ENCODE measurements at regions not wholly inside any gene's neighbourhood (a gene's known extent, or its start where the extent isn't known, plus 50 kb on each side); places are given as distances from the start of the nearest gene placed in this dataset.

DNA sequence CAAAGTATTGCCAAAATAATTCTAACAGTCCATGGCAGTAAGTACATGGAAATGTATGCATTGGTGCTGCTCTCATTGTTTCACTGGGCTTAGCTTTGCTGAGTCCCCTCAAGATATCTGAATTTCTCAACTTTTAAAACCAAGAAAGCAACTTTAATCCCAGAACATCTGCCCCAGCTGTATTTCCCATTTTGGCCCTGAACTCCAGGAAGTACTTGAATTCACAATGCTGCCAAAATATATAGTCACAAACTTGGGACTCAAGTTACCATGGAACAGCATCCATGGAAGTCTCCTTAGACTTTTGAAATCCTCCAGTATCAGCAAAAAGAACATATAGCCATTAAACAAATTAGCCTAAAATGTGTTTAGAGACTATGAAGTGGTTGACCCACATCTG is 78.5 kb upstream of the FLRT2 start:
- DNase-seq: no peak

DNA sequence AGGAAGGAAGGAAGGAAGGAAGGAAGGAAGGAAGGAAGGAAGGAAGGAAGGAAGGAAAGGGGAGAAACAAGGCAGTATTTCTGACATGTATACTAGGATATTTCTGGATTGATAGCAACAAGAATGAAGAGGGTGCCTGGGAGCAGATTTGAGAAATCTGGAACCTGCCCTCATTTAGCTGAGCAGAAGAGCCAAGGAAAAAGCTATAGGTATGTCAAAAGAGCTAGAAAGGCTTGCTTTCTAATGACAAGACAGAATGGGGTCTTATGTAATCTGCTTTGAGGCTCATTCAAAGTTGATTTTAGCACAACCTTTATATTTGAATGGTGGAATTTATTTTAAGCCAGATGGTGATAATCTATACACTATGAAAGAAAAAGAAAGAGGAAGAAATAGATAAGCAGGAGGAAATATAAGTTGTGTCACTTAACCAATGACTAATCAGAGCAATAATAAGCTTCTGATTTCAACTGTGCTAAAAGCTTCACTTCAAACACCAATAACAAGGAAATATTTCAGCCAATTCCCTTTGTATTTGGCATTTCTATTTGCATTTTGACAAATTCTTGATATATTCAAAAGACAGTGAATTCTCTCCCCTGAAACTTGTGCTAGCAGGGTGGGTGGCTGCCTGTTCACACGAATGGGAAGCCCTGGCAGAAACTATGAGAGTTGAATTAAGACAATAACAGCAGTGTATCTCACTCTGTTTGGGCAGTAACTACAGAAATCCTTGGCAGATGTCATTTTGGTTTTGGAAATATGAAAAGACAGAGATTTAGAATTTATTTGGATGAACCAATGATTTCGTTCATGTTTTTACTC is 76.3 kb upstream of the FLRT2 start:
- DNase-seq: no peak

DNA sequence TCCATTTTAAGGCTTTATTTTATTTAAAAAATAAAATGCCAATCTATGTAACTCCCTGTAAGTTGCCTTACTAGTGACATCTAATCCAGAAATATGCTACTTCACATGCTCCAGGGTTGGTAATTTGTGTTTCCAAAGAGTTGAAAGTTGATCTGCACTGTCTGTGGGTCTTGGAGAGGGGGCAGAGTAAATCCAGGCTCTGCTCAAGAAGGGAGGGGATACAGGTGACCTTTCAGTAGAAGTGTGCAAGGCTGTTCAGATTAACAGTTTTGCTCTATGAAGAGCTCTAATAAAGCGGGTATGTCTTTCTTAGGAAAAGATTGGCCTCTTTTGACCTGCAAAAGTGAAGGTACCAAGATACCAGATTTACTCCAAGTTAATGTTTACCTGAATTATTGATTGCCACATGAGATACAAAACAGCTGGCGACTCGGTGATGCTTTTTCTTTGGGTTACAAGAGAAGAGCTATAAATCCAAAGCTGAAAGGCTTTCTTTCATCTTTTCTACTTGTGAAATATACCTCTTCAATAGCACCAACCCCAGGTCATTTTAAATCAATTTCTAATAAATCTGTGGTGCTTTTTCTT is 75.6 kb upstream of the FLRT2 start:
- no peak for DNase-seq

GRCh38 chr14:85459361-85460000 is 70.5 kb upstream of the FLRT2 start:
- DNase-seq: no peak

GRCh38 chr14:85461432-85462133 is 68.4 kb upstream of the FLRT2 start:
- no peak for DNase-seq

GRCh38 chr14:85463512-85463911 is 66.4 kb upstream of the FLRT2 start:
- DNase-seq: no peak

- DNase-seq: no peak
Measured at GRCh38 chr14:85464135-85464895, 65.6 kb upstream of the FLRT2 start.

GRCh38 chr14:85466678-85467077 is 63.3 kb upstream of the FLRT2 start:
- no peak for DNase-seq

DNA sequence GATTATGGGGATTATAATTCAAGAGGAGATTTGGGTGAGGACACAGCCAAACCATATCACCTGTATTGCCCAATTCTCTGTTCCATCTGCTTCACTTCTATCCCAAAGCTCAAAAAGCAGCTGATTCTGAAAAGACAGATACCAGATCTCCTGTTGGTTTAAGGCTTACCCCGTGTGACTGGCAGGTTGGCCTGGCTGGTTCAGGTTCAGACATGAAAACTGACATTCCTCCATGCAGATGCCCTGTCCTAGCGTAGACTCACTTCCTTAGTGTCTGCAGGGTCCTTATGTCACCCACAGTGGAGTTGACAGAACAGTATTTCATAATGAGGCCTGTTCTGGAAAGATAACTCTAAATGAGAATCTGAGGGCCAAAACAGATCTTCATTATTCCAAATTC is 61.1 kb upstream of the FLRT2 start:
- DNase-seq: no peak

- DNase-seq: no peak
Measured at GRCh38 chr14:85471156-85471555, 58.8 kb upstream of the FLRT2 start.

DNA sequence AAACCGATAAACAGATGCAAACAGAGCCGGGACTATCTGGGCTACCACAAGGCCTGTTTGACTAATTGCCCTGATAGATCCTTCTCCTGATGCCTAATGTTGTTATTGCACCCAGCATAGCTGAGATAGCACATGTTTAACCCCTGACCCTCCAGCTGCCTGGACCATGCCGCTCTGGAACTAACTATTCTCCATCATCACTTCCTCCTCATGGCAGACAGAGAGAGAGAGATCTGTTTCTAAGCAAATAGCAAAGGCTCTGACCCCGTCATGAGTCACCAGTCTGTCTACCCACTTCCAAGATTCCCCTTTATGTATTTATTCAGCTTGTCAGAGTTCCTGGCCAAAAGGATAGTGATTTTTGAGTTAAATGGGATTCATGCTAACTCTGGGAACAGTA is 58.2 kb upstream of the FLRT2 start:
- DNase-seq: no peak

DNA sequence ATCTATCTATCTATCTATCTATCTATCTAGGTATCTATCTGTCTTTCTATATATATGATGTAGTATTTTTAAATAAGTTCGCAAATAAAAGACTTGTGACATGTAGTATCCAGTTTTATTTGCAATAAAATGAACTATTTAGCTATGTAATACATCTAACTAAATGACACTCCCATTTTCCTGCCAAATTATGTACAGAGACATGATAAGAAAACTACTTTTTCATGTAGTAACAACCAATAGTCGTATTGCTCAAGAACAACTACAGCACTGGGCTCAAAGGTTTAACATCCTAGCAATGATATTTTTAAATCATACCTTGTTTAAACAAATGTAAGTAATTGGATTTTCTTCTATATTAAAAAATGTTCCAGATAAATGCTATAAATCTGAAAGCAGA is 55.5 kb upstream of the FLRT2 start:
- DNase-seq: no peak

- no peak for DNase-seq
Measured at GRCh38 chr14:85475113-85475512, 54.8 kb upstream of the FLRT2 start.

DNA sequence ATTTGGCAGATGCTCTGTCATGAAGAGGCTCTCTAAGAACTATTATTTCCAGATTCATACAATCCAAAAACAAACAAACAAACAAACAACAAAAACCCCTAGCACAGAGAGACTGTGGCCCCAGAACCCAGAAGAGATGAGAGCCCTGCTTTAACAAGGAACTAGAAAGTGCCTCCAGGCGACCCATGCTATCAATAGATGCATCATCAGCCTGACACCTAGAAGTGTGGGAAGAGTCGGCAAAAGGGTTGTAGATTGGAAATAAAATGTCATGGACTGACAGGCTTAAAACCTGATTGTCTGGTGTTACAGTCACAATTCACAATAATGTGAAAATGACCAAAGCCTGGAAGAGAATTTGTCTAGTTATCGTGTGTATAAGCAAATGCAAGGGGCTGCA is 50.6 kb upstream of the FLRT2 start:
- no peak for DNase-seq

- DNase-seq: no peak
Measured at GRCh38 chr14:85479771-85480170, 50.2 kb upstream of the FLRT2 start.
